NCI-H1105 (cell line): ENCODE measurements at regions not wholly inside any gene's neighbourhood (a gene's known extent, or its start where the extent isn't known, plus 50 kb on each side); places are given as distances from the start of the nearest gene placed in this dataset.

Source experiments
- DNase-seq: peaks from one replicate; lab custom pipeline; 2025; lab: John Stamatoyannopoulos, UW

GRCh38 chr4:62661821-62662220 lies 1461.7 kb downstream of the ADGRL3 start:
- DNase-seq = no peak

- DNase-seq = no peak
Measured at GRCh38 chr4:62656006-62656405, 1455.9 kb downstream of the ADGRL3 start.

DNA sequence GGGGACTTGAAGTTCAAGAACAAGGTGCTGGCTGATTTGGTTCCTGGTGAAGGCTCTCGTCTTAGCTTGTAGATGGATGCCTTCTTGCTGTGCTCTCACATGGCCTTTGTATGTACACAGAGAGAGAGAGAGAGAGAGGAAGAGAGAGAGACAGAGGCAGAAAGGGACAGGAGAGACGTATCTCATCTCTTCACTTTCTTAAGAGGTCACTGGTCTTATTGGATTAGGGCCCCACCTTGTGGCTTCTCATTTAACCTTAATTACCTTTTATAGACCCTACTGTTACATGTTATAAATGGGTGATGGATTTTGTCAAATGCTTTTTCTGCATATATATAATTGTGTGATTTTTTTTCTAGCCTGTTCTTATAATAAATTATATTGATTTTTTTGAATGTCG lies 1444.2 kb downstream of the ADGRL3 start:
- DNase-seq = peak; percentile 2

DNA sequence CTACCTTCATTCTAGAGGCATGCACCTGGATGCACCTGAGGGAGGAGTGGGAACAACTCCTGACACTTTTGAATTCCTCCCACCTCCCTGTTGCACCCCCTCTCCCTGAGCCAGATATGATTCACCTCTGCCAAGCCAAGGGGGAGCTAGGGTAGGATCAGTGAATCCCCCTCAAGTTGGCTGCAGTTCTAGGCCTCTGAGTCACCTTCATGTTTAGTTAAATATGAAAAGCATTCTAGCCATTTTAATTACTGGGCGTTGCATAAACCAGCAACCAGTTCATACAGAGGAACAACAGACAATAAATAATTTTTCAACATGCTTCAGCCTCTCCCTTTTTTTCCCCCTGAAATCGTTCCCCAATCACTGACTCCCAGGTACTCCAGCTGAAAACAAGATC lies 1440.2 kb downstream of the ADGRL3 start:
- DNase-seq = no peak

DNA sequence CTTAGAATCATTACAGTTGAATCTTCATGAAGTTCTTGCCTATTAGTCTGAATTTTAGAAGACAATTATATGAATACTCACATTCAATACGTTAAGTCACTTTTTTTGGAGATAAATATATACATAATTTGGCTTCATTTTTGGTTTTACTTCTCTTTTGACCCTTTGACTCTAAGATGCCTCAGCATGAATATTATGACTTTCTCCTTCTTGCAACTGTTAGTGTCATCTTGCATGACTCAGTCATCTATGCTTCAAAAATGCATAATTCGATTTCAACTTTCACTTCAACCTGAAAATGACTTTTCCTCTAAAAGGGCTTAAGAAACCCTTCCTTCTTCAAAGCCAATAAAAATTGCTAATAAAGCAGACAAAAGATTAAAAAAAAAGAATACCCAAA lies 1427.5 kb downstream of the ADGRL3 start:
- DNase-seq = no peak

DNA sequence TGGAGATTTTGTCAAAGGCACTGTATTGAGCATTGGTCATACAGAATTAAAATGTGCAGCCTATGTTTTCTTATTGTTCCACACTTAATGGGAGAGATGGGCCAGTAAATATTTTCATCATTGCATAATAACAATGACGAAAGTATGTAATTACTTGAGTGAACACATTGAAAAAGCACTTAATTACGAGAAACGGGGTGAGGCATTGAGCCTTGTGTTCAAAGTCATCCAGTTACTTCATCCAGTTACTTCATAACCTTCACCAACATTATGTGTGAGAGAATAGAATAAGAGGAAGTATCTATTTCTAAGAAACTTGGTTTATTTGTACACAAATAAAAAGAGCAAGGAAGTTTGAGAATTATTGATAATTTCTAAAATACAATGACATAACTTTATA lies 1427.0 kb downstream of the ADGRL3 start:
- no peak for DNase-seq

DNA sequence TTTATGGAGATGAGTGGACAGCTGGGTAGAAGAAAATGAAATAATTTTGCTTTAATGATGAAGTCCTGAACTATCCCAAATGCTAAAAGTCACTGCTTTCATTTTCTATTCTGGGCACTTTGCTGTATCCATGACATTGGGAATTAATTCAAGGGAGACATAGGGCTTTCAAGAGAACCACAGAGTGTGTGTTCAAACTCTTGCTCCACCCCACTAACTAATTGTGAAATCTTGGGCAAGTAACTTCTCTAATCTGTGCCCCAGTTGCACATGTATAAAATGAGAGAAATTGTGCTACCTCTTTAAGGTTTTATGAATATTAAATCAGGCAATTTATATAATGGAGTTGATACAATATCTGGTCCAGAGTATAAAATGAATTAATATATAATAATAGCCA lies 1422.0 kb downstream of the ADGRL3 start:
- no peak for DNase-seq

GRCh38 chr4:62619971-62620370 lies 1419.8 kb downstream of the ADGRL3 start:
- DNase-seq = no peak

GRCh38 chr4:62618042-62618441 lies 1417.9 kb downstream of the ADGRL3 start:
- DNase-seq = no peak

DNA sequence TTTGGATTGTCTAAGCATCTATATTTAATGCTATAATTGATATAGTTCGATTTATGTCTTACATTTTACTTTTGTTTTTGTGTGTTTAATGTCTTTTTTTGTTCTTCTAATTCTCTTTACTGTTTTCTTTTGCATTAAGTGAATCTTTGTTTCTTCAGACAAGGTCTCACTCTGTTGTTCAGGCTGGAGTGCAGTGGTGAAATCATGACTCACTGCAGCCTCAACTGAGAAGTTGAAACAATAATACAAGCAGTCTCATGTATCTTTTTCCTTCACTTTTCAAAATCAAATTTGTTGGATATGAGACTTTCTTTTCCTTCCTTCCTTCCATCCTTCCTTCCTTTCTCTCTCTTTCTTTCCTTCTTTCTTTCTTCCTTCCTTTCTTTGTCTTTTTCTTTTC lies 1401.6 kb downstream of the ADGRL3 start:
- no peak for DNase-seq

- DNase-seq = peak; percentile 12
Measured at GRCh38 chr4:62595265-62595664, 1395.1 kb downstream of the ADGRL3 start.

- DNase-seq = no peak
Measured at GRCh38 chr4:62591756-62592155, 1391.6 kb downstream of the ADGRL3 start.

DNA sequence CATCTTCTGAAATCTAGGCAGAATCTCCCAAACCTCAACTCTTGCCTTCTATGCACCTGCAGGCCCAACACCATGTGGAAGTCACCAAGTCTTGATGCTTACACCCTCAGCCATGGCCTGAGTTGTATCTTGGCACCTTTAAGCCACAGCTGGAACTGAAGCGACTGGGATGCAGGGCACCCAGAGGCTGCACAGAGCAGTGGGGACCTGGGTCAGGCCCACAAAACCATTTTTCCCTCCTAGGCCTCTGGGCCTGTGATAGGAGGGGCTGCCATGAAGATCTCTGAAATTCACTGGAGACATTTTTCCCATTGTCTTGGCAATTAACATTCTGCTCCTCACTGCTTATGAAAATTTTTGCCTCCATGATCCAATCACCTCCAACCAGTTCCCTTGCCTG lies 1388.5 kb downstream of the ADGRL3 start:
- no peak for DNase-seq

DNA sequence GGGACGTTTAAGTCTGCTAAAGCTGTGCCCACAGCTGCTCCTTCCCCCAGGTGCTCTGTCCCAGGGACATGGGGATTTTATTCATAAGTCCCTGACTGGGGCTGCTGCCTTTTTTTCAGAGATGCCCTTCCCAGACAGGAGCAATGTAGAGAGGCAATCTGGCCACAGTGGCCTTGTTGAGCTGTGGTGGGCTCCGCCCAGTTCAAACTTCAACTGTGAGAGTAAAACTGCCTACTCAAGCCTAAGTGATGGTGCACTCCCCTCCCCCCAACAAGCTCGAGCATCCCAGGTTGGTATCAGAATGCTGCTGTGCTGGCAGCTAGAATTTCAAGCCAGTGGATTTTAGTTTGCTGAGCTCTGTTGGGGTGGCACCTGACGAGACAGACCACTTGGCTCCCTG lies 1371.4 kb downstream of the ADGRL3 start:
- DNase-seq = no peak

- no peak for DNase-seq
Measured at GRCh38 chr4:62560858-62561257, 1360.7 kb downstream of the ADGRL3 start.

GRCh38 chr4:62550121-62550520 lies 1350.0 kb downstream of the ADGRL3 start:
- DNase-seq = no peak

- no peak for DNase-seq
Measured at GRCh38 chr4:62549601-62550000, 1349.5 kb downstream of the ADGRL3 start.

DNA sequence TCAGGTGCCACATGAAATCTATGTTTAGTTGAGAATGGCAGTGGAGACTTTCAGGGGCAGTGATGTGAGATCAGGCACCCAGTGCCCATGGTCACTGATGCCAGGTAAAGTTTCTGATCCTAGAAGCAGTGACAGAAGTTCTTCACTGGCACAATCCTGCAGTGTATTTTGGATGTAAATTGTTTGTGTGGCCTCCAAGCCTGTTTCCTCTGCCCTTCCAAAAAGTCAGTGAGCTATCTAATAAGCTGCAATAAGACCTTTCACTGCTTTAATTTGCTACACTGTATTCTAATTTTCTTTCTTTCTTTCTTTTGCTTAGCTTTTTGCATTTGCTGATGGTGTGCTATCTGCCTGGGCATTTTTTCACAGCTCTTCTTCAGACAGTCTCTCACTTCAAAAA lies 1348.6 kb downstream of the ADGRL3 start:
- no peak for DNase-seq

DNA sequence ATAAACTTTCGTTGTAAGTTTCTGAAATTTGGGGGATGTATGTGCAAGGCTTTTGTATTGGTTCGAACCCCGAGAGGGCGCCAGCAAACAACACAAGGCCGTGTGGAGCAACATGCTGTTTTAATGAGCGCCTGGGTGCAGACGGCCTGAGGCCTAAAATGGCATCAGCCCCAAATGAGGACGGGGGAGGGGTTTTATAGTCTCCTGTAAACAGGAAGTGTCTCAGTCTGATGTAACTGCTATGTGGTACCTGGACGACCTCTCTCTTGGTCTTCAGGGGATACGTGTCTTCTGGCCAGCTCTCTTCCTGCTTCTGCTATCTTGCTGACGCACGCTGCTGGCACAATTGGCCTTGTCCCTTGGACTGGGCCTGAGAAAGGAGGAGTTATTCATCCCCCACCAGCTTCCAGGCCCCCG lies 1348.0 kb downstream of the ADGRL3 start:
- no peak for DNase-seq

GRCh38 chr4:62544428-62544827 lies 1344.3 kb downstream of the ADGRL3 start:
- DNase-seq = no peak

- DNase-seq = no peak
Measured at GRCh38 chr4:62543002-62543401, 1342.9 kb downstream of the ADGRL3 start.

DNA sequence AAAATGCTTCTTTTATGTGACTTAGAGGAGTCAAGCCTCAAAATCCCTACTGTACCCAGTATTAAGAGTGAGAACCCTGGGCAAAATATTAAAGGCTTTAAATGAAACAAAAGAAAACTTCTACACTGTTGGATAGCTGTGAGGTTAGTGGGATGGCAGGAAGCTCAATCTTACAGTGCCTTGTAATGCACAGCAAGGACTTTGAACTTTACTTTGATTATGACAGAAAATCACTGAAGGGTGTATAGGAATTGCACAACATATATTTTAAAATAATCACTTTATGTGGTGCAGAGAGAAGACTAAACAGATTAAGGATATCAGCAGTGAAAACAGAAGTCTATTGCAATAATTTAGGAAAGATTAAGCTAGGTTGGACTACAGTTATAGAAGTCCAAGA lies 1333.4 kb downstream of the ADGRL3 start:
- no peak for DNase-seq

DNA sequence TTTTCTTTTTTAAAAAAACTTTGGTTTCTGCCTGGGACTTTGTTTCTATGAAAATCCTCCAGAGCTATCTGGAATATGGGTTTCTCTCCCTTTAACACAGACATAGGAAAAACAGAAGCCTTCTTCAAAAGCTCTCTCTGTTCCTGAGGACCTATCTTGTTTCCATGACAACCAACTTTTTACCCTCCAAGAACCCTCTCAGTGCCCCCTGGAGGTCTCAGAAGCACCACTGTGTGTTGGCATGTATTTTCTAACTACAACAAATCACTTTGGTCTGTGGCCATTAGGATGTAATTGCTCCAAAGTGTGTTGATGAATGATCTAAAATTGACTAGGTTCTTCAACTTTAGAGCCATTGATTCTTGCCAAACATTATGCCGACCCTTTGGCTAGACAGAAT lies 1331.6 kb downstream of the ADGRL3 start:
- no peak for DNase-seq

DNA sequence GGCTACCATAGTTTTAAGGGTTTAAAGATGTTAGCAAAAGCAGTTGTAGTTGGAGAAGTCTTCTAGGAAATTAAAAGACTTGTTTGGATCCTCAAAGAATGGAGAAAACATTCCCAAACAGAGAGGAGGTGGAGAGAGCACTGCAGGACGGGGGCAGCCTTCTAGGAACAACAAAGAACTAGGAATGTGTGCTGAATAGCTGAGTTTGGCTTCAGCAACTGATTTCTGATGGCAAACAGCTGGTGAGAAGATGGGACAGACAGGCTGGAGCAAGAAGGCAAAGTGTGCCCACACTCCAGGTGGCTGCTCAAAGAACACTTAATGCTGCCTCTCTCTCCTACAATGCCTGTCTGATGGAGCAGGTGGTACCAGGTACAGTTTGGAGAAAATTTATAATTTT lies 1331.1 kb downstream of the ADGRL3 start:
- no peak for DNase-seq

GRCh38 chr4:62528874-62529273 lies 1328.7 kb downstream of the ADGRL3 start:
- DNase-seq = no peak
